ENCODE measurements at regions not wholly inside any gene's neighbourhood (a gene's known extent, or its start where the extent isn't known, plus 50 kb on each side); places are given as distances from the start of the nearest gene placed in this dataset.
"Not testable (repeated sequence)": the region's sequence is repeated elsewhere in the genome, so short reads cannot be mapped to it uniquely, and the experiment has no call there.

DNA sequence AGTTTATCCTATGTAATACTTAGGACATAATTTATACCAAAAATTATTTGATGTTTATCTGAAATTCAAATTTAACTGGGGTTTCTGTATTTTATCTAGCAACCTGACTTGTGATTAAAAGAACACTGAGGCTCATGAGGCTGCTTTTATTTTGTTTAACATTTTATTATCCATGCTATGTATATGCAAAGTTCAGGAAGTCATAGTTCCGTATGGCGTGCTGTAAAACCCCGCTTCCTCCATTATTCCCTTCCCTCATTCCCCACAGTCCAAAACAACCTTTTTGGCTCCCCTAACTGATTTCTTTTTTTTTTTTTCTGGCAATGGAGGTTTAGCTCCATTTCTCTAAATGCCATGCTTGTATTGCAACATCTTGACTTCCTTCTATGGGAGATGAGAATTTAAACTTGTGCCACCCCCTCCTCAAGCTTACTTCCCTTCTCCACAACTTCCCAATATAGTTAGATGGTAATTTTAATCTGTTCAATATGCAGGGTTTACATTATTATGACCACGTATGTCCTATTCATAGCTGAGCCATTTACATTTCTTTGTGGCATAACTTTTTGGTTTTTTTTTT is 138.0 kb upstream of the DNAH14 start:
- no peak for DNase-seq (ENCODE audit: low read depth)

DNA sequence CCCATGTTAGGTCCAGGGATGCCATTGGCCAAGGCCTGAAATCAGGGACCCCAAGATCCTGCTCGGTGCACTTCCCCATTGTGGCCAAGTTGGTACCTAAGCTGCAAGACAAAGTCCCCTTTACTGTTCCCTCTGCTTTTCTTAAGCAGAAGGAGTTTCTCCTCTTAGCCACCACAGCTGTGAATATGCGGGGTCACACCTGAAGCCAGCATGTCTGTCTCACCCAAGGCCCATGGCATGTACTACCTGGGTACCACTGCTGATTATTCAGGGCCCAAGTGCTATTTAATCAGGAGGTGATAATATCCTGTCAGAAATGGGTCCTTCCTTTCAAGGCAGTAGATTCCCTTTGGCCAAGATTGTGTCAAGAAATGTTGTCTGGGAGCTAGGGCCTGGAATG is 133.9 kb upstream of the DNAH14 start:
- no peak for DNase-seq (ENCODE audit: low read depth)

DNA sequence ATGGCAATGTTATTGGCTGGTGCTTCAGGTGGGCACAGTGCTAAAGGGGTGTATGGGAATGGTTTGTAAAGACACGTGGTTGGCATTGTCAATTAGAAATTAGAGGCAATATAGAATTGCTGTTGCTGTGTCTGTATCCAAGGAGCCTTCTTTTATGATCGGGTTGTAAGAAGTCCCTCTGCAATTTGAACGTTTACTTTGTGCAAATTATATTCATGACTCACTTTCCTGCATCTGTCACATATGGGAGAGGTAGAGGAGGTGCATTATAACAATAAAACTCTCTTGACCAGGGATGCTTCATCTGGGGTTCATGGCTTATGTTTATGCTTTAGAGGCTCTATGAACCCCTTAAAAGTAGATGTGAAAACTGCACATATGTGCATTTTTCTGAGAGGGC is 130.4 kb upstream of the DNAH14 start:
- no peak for DNase-seq (ENCODE audit: low read depth)

DNA sequence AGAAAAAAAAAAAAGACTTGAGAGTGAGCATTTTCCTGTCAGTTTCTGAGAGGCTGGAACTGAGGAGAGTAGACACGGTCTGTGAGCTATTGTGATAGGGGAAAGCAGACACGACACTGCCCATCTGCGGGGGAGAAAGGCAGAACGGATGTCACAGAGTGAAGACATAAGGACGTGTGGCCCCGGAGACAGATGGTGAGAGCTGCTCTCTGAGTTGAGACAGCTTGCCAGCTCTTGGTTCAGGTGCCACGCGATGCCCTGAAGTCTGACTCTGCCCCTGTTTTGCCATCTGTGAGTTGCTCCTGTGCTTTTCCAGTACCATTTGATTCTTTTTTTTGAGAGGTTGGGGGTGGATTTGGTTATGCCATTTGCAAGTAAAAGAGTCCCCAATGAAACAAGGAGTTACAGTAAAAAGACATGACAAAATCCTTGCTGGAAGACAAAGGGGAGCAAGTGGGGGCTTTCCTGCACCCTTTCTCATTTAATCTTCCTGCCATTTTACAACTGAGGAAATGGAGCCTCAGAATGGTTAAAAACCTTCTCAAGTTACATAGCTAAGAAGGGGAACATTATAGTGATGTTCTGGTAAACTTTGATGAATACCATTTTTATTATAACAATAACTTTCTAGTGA is 128.9 kb upstream of the DNAH14 start:
- DNase-seq (ENCODE audit: low read depth), result no peak

DNA sequence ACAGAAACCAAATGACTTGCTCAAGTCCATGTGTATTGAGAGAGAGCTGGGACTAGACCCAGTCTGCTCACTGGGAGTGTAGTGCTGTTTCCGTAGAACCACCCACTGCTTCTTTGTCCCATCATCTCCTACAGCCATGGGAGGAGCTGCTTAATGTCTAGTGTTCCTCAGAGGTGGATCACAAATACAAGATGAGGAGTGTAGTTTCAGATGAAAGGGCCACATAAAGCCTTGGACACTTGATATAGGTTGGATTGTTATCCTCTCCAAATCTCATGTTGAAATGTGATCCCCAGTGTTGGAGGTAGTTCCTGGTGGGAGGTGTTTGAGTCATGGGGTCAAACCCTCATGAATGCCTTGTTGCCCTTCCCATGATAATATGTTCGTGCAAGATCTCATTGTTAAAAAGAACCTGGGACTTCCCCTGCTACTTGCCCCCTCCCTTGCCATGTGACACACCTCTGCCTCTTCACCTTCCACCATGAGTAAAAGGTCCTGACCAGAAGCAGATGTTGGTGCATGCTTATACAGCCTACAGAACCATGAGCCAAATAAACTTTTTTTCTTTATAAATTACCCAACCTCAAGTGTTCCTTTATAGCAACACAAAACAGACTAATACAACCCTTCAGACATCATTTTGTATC is 127.5 kb upstream of the DNAH14 start:
- no peak for DNase-seq (ENCODE audit: low read depth)

DNA sequence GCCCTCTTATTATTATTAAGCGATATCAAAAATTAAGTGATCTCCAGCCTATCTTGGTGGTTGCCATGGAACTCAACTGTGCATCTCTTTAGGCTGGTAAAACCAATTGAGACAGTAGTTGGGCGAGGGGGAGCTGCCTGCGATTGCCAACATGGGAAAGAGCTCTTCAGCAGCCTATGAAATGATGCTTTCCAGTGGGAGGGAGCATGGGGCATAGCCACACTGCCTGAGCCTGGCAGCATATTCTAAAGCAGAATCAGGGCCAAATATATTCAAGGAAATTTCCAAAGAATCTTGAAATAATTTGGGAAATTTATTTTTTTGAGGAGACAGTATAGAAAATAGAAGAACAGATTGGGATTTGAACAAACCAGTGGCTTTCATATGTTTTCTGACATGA is 126.9 kb upstream of the DNAH14 start:
- DNase-seq (ENCODE audit: low read depth), result no peak

DNA sequence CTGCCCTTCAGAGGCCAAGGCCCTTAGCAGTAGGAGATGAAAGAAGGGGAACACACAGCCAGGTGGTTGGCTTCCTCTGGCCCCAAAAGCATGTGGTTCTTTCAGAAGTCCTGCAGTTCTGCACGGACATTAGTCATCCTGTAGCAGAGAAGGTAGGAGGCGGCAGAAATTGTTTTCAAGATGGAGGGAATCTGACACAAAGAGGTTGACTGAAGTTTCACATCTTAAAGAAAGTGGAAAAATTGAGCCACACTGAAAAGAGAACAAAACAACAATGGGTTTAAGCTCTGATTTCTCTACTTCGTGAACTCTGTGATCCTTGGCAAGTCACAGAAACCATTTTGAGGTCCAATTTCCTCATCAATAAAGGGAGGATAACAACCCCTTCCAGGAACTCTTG is 125.3 kb upstream of the DNAH14 start:
- no peak for DNase-seq (ENCODE audit: low read depth)

DNA sequence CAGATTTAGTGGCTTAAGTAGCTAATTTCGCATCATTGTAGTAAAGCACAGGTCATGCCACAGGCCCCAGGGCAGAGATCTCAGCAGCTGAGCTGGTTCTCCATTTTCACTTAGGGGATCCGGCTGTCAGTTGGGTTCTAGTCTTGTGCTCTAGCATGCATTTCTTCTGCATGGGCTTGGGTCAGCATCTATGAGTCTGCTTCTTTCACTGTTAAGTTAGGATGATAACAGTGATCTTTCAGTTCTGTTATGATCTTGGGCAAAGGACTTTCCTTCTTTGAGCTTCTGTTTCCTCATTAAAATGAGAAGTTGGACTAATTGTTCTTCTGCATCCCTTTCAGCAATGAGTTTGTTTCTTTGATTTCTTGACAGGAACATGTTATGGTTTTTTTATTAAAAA is 123.6 kb upstream of the DNAH14 start:
- no peak for DNase-seq (ENCODE audit: low read depth)

DNA sequence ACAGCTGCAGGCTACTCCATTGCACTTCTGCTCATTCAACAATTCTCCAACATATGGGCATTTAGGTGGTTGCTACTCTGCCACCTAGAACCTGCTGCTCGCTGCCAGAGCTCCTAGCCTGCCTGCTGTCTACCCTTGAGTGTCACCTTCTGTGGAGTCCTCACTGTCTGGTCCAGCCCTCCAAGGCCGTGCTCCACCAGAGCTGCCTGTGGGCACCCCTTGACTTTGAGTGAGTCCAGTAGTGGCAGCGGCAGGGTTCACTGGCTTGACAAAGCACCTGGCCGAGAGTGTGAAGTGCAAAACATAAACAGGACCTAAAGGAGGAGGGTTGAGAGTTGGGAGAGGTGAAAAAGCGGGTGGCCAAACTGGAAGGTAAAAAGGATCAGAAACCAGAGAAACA is 120.3 kb upstream of the DNAH14 start:
- DNase-seq (ENCODE audit: low read depth), result no peak

DNA sequence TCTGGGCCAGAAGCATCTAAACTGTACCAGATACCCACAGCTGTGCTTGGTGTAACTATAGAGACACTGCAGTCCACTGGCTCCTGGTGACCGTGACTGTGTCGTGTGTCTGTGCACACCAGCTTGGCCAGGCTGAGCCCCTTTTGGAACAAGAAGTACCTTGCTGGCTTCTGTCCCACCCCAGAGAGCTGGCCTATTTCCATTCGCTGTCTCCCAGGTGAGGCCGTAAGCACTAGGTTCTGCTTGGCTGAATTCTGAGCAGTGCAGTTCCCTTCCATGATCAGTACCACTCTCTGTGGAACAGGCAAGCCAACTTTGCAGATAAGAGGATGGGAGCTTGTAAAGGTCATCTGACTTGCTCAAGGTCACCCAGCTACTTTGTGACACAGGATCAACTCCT is 119.9 kb upstream of the DNAH14 start:
- DNase-seq (ENCODE audit: low read depth), result no peak

DNA sequence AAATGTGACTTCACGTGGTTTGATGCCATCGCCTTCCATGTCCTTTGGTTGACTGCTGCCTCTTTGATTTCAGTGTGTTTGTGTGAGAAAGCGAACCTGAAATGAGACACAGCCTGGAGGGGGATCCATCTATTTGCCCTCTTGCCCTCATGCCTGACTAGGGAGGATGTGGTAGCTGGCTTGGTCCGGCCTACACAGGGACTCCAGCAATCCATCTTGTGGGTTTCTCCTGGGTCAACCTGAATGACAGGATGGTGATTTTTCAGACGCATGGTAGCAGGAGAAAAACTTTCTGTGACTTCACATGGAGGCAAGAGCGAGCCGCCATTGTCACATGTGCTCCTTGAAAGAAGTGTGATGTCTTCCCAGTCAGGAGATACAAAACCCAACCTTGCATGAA is 117.9 kb upstream of the DNAH14 start:
- no peak for DNase-seq (ENCODE audit: low read depth)

DNA sequence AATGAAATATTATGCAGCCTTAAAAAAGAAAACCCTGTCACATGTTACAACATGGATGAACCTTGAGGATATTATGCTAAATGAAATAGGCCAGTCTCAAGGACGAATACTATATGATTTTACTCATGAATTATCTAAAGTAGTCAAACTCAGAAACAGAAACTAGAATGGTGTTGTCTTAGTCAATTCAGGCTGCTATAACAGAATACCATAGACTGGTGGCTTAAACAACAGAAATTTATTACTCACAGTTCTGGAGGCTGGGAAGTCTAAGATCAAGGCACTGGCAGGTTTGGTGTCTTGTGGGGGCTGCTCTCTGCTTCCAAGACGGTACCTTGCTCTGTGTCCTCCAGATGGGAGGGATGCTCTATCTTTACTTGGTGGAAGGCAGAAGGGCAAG is 113.8 kb upstream of the DNAH14 start:
- DNase-seq (ENCODE audit: low read depth), result no peak

DNA sequence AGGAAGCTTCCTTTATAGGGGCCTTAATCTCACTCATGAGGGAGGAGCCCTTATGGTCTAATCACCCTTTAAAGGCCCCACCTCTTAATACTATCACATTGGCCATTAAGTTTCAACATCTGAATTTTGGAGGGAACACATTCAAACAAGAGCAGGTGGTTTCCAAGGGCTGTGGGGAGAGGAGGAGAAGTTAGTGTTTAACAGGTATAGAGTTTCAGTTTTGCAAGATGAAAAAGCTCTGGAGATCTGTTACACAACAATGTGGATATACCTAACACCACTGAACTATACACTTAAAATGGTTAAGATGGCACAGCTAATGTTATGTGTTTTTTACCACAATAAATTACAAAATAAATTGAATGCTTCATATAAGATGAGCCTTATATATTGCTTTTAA is 113.4 kb upstream of the DNAH14 start:
- DNase-seq (ENCODE audit: low read depth), result no peak

DNA sequence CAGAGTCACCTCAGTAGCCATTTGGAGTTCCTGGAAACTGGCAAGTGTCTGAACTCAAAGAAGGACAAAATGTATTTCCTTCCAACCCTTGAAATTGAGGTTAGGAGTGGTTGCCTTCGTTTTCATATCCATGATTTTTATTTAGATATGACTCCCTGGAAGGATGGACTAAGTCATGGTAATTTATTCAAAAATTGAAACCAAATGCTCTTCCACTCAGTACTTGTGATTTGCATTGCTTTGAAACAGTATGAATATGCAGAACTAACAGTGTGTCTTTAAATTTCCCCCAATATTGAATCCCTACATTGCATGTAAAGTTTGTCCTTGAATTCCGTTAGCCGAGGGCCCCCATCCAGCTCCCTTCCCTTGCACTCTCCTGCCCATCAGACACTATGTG is 112.1 kb upstream of the DNAH14 start:
- DNase-seq (ENCODE audit: low read depth), result no peak

DNA sequence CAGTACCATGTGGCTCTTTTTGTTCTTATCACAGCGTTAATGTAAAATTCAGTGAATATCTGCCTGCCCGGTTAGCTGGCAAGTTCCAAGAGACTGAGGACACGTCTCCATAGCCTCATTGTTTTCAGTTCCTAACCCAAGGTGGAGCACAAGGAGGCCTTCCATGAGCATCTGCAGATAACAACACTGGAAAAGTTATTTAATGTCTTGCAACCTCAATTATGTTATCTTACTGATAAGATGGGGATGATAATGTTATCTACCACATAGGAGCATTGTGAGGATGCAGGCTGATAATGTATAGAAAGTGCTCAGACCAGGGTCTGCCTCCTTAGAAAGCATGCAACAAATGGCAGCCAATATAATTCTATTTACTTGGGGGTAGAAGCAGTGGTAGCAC is 109.6 kb upstream of the DNAH14 start:
- DNase-seq (ENCODE audit: low read depth), result no peak

DNA sequence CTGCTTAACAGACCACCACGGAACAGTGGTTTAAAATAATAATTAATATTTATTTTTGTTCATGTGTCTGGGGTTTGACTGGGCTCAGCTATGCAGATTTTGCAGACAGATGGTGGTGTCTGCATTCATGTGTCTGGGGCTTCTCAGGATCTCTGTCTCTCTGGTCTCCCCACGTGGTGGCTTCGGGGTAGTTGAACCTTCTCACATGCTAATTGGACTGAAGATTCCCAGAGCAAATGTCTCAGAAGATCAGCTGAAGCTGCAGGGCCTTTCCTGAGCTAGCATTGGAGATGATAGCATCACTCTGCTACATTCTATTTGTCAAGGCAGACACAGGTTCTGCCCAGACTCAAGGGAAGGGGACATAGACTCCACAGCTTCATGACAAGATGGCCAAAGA is 109.1 kb upstream of the DNAH14 start:
- no peak for DNase-seq (ENCODE audit: low read depth)

DNA sequence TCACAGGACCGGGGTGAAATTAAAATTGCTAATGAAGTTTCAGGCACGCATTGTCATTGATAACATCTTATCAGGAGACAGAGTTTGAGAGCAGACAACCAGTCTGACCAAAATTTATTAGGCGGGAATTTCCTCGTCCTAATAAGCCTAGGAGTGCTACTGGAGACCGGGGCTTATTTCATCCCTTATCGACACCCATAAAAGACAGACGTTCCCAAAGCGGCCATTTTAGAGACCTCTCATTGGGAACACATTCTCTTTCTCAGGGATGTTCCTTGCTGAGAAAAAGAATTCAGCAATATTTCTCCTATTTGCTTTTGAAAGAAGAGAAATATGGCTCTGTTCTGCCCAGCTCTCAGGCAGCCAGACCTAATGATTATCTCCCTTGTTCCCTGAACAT is 107.7 kb upstream of the DNAH14 start:
- DNase-seq (ENCODE audit: low read depth), result not testable (repeated sequence)

DNA sequence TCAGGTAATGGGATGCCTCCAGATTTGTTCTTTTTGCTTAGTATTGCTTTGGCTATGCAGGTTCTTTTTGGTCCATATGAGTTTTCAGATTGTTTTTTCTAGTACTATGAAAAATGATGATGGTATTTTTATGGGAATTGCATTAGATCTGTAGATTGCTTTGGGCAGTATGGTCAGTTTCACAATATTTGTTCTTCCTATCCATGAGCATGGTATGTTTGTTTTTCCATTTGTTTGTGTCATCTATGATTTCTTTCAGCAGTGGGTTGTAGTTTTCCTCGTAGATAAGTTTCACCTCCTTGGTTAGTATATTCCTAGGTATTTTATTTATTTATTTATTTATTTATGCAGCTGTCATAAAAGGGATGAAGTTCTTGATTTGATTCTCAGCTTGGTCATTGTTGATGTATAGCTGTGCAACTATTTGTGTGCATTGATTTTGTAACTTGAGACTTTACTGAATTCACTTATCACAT is 103.9 kb upstream of the DNAH14 start:
- DNase-seq (ENCODE audit: low read depth), result no peak

DNA sequence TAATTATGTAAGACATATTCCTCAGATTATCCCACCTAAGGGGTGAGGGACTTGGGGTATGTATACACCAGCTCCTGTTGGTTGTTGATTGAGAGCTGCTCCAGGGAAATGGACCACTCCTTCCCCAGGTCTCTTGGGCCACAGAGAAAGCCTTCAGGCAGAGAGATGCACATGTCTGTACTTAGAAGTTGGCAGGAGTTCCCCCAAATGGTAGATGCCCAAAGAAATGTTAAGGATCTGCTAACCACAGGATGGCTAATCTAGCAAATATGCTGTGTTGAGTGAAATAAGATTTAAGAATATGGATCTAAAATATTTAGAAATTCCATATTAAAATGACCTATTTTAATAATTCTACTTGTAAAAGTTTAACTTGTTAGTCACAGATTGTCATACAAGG is 100.8 kb upstream of the DNAH14 start:
- no peak for DNase-seq (ENCODE audit: low read depth)

DNA sequence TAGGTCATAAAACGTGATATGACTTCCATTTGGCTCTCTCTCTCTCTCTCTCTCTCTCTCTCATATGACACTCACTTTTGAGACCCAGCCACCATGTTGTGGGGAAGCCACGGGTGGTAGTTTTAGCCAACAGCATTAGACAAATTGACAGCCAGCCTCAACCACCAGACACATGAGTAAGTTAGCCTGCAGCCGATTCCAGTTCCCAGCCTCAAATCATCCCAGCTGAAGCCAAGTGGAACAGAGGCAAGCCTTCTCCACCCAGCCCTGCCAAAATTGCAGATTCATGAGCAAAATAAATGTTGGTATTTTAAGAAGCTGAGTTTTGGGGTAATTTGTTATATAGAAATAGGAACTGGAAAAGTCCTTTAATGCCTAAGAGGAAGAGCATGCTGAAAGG is 98.0 kb upstream of the DNAH14 start:
- DNase-seq (ENCODE audit: low read depth), result no peak

DNA sequence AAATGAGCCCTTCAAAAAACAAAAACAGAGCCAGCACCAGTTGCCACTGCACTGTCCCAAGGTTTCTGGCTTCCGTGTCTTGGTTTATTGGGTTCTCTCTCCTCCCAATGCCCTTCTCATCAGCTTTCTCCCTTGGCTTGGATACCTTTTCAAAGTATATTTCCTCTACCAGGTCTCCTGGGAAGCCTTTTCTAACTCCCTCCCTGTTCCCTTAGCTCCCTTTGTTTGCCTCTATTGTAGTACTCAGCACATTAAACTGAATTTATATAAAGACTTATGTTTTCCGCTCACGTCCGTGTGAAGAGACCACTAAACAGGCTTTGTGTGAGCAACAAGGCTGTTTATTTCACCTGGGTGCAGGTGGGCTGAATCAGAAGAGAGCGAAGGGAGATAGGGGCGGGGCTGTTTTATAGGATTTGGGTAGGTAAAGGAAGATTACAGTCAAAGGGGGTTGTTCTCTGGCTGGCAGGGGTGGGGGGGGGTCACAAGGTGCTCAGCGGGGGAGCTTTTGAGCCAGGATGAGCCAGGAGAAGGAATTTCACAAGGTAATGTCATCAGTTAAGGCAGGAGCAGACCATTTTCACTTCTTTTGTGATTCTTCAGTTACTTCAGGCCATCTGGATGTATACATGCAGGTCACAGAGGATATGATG is 89.7 kb upstream of the DNAH14 start:
- DNase-seq (ENCODE audit: low read depth), result not testable (repeated sequence)

DNA sequence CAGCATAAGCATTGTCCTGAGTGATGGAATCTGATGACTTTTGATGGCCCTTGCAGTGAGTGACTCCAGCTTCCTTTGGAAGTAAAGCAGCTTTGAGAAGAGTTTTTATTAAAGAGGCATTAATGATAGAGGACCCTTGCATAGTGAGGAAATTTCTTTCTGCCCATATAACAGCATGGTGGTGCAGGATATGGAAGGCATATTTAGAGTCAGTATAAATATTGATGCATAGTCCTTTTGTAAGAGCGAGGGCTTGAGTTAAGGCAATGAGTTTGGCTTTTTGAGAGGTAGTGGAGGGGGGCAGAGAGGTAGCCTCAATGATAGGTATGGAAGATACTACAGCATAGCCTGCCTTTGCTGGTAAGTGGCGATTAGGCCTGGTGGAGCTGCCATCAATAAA is 87.7 kb upstream of the DNAH14 start:
- not testable (repeated sequence) for DNase-seq (ENCODE audit: low read depth)
